SK-N-SH (cell line): ENCODE measurements at regions not wholly inside any gene's neighbourhood (a gene's known extent, or its start where the extent isn't known, plus 50 kb on each side); places are given as distances from the start of the nearest gene placed in this dataset.

ENCODE experiments used
- CTCF ChIA-PET: fragments of 300-600, 350-600 bp; formaldehyde crosslinking; extraction: SDS; loops from one replicate; lab custom pipeline; 2021; lab: Yijun Ruan, JAX
- POLR2A ChIA-PET: fragments of 350-600 bp; sonication (Branson Sonifier 250); formaldehyde crosslinking; extraction: SDS; loops from one replicate; lab custom pipeline; 2020; ENCODE audit warnings: antibody characterized with exemption, inconsistent platforms; lab: Yijun Ruan, JAX
- DNase-seq: peaks from one replicate; pipeline ENCODE4 v3.0.0; 2012
- H2AFZ ChIP-seq: fragments of 200-600 bp; sonication (generic); 2 replicates; pipeline ENCODE4 v1.8.1; 2016; ENCODE audit warnings: antibody characterized with exemption, mild to moderate bottlenecking, low read depth
- H3F3A ChIP-seq: fragments of 200-600 bp; sonication (generic); replicated peaks from 2 replicates; pipeline ENCODE3; 2016; ENCODE audit warnings: antibody characterized with exemption, mild to moderate bottlenecking; ENCODE audit not compliant: insufficient read depth
- H3K27ac ChIP-seq, 2 experiments: fragments of 200-500 bp in 1 of 2; fragments of 200-600 bp in 1 of 2; sonication (Bioruptor generic) in 1 of 2; sonication (generic), shearing (Covaris generic) in 1 of 2; 2 replicates each; pipeline versions ENCODE4 v1.5.1 to v1.6.1; 2014 to 2016; ENCODE audit warnings: low read depth in 2 of 2, inconsistent platforms in 1 of 2, low read length in 1 of 2, mild to moderate bottlenecking in 1 of 2, mixed read lengths in 1 of 2
- H3K27me3 ChIP-seq: fragments of 200-600 bp; sonication (generic), shearing (Covaris generic); 2 replicates; pipeline ENCODE4 v1.6.1; 2016; ENCODE audit warnings: mixed run types; ENCODE audit not compliant: insufficient read depth
- H3K36me3 ChIP-seq, 2 experiments: fragments of 200-500 bp in 1 of 2; fragments of 200-600 bp in 1 of 2; sonication (Bioruptor generic) in 1 of 2; sonication (generic) in 1 of 2; replicated peaks in 1 of 2; 2 replicates each; pipeline versions ENCODE3 to v1.5.1; 2014 to 2016; ENCODE audit warnings: low read length in 1 of 2, mild to moderate bottlenecking in 1 of 2; ENCODE audit not compliant: insufficient read depth in 2 of 2, control insufficient read depth in 1 of 2
- H3K4me1 ChIP-seq, 2 experiments: fragments of 200-500 bp in 1 of 2; fragments of 200-600 bp in 1 of 2; sonication (Bioruptor generic) in 1 of 2; sonication (generic), shearing (Covaris generic) in 1 of 2; 2 replicates each; pipeline versions ENCODE4 v1.5.1 to v1.6.1; 2014 to 2016; ENCODE audit warnings: low read depth in 1 of 2, low read length in 1 of 2, mixed run types in 1 of 2; ENCODE audit not compliant: insufficient read depth in 2 of 2, control insufficient read depth in 1 of 2
- H3K4me2 ChIP-seq: fragments of 200-600 bp; sonication (generic), shearing (Covaris generic); 2 replicates; pipeline ENCODE4 v1.6.1; 2017; ENCODE audit warnings: mixed run types
- H3K4me3 ChIP-seq, 2 experiments: fragments of 200-500 bp in 1 of 2; fragments of 200-600 bp in 1 of 2; sonication (Bioruptor generic) in 1 of 2; sonication (generic), shearing (Covaris generic) in 1 of 2; 2 replicates each; pipeline versions ENCODE4 v1.5.1 to v1.8.1; 2014 to 2016; ENCODE audit warnings: low read depth in 2 of 2, inconsistent platforms in 1 of 2, low read length in 1 of 2, mild to moderate bottlenecking in 1 of 2, mixed read lengths in 1 of 2, moderate library complexity in 1 of 2
- H3K79me2 ChIP-seq: fragments of 200-600 bp; sonication (generic); 2 replicates; pipeline ENCODE4 v1.8.1; 2017; ENCODE audit warnings: mild to moderate bottlenecking; ENCODE audit not compliant: insufficient read depth
- H3K9ac ChIP-seq: fragments of 200-600 bp; sonication (generic); 2 replicates; pipeline ENCODE4 v1.6.1; 2017; ENCODE audit warnings: mixed run types
- H3K9me2 ChIP-seq: fragments of 200-600 bp; sonication (generic); 2 replicates; pipeline ENCODE4 v1.6.1; 2017; ENCODE audit warnings: mixed run types
- H3K9me3 ChIP-seq: fragments of 200-600 bp; sonication (generic); 2 replicates; pipeline ENCODE4 v1.6.1; 2017; ENCODE audit warnings: mixed run types, mild to moderate bottlenecking, moderate library complexity
- H4K20me1 ChIP-seq: fragments of 200-600 bp; sonication (generic); 2 replicates; pipeline ENCODE4 v1.6.1; 2017; ENCODE audit warnings: mild to moderate bottlenecking, mixed run types; ENCODE audit not compliant: insufficient read depth
- CHD2 ChIP-seq: fragments of 150-350 bp; IDR thresholded peaks from 2 replicates; pipeline ENCODE4 v1.6.1; 2018; ENCODE audit warnings: low read length; ENCODE audit not compliant: partially characterized antibody
- CTCF ChIP-seq: fragments of 200-600 bp; sonication (generic); IDR thresholded peaks from 2 replicates; pipeline ENCODE4 v1.6.1; 2017; ENCODE audit warnings: antibody characterized with exemption, mild to moderate bottlenecking, moderate library complexity
- ELF1 ChIP-seq: IDR thresholded peaks from 2 replicates; pipeline ENCODE4 v1.4.0; 2012
- EP300 ChIP-seq, 2 experiments: IDR thresholded peaks; 2 replicates each; pipeline versions ENCODE4 v1.4.0 to v1.6.1; 2012; ENCODE audit warnings: borderline replicate concordance in 1 of 2, low read depth in 1 of 2, low read length in 1 of 2
- FOSL2 ChIP-seq: IDR thresholded peaks from 2 replicates; pipeline ENCODE4 v1.4.0; 2012; ENCODE audit warnings: low read depth, mild to moderate bottlenecking, moderate library complexity, borderline replicate concordance
- FOXJ3 ChIP-seq: sonication (generic); formaldehyde crosslinking; IDR thresholded peaks from 2 replicates; pipeline ENCODE4 v1.5.1; 2020; ENCODE audit warnings: mild to moderate bottlenecking, missing genetic modification reagents
- FOXM1 ChIP-seq: IDR thresholded peaks from 2 replicates; pipeline ENCODE4 v1.4.0; 2012; ENCODE audit warnings: low read depth, mild to moderate bottlenecking
- GABPA ChIP-seq: IDR thresholded peaks from 2 replicates; pipeline ENCODE4 v1.4.0; 2012; ENCODE audit warnings: low read depth, mild to moderate bottlenecking
- IRF3 ChIP-seq: fragments of 150-350 bp; IDR thresholded peaks from 2 replicates; pipeline ENCODE4 v1.6.1; 2016; ENCODE audit warnings: mild to moderate bottlenecking, low read depth, low read length
- MAX ChIP-seq: IDR thresholded peaks from 2 replicates; pipeline ENCODE4 v1.4.0; 2012; ENCODE audit warnings: low read depth
- MEF2A ChIP-seq: IDR thresholded peaks from 2 replicates; pipeline ENCODE4 v1.4.0; 2012; ENCODE audit warnings: low read depth, borderline replicate concordance
- NRF1 ChIP-seq: IDR thresholded peaks from 2 replicates; pipeline ENCODE4 v1.6.1; 2012; ENCODE audit warnings: low read depth, mild to moderate bottlenecking, low read length
- PBX3 ChIP-seq: IDR thresholded peaks from 2 replicates; pipeline ENCODE4; 2012
- POLR2AphosphoS5 ChIP-seq: IDR thresholded peaks from 2 replicates; pipeline ENCODE4 v1.6.1; 2012; ENCODE audit warnings: low read depth, low read length
- RAD21 ChIP-seq: IDR thresholded peaks from 2 replicates; pipeline ENCODE4 v1.6.1; 2012; ENCODE audit warnings: mild to moderate bottlenecking, low read length
- RXRA ChIP-seq: IDR thresholded peaks from 2 replicates; pipeline ENCODE4 v1.4.0; 2012; ENCODE audit warnings: low read depth, mild to moderate bottlenecking, borderline replicate concordance
- TCF12 ChIP-seq: IDR thresholded peaks from 2 replicates; pipeline ENCODE4 v1.4.0; 2012
- USF2 ChIP-seq: fragments of 150-350 bp; IDR thresholded peaks from 2 replicates; pipeline ENCODE4 v1.6.1; 2017; ENCODE audit warnings: antibody characterized with exemption, low read length, low read depth, borderline replicate concordance
- YY1 ChIP-seq: IDR thresholded peaks from 2 replicates; pipeline ENCODE4 v1.4.0; 2012; ENCODE audit warnings: low read depth, mild to moderate bottlenecking
- ZBTB33 ChIP-seq: IDR thresholded peaks from 2 replicates; pipeline ENCODE4 v1.4.0; 2012; ENCODE audit warnings: low read depth, borderline replicate concordance
- WGBS: methylation state at CpG from one replicate; pipeline ENCODE4 v1.1.6; 2017; ENCODE audit warnings: low lambda C conversion rate; 5-methylcytosine and 5-hydroxymethylcytosine counted together

- Histone ChIP-seq H2AFZ (no peak overlapping the region), H3K9me3 (no peaks in the 10 kb centered on the region), H3K4me3 (no peak overlapping the region), H3K36me3 (no peaks in the 10 kb centered on the region), H3K27ac (no peak overlapping the region), H3K27me3 (no peaks in the 10 kb centered on the region), H3K4me2 (no peak overlapping the region), H4K20me1 (no peaks in the 10 kb centered on the region), H3K9ac (no peak overlapping the region), H3F3A (no peaks in the 10 kb centered on the region), H3K79me2 (no peaks in the 10 kb centered on the region), H3K4me1 (no peaks in the 10 kb centered on the region), H3K9me2 (no peaks in the 10 kb centered on the region)
- POLR2A ChIA-PET, result no interaction called here
- CTCF ChIA-PET, result interaction anchor here (0.7 kb wide), 2 partner anchors 210 to 601 kb away, joined by 3 read pairs; no protein-coding TSS in a partner anchor
- TF ChIP-seq TCF12 (no peak), RAD21 (no peak), ZBTB33 (no peak), FOXM1 (no peak), FOSL2 (no peak), FOXJ3 (CRISPR knock-in tag) (no peak), IRF3 (no peak), CHD2 (no peak), PBX3 (no peak), ELF1 (no peak), POLR2AphosphoS5 (no peak), GABPA (no peak), RXRA (no peak), NRF1 (no peak)
- DNase-seq, result no peak
Observed at GRCh38 chr2:106704798-106705197, 181.2 kb downstream of the ST6GAL2 start.

GRCh38 chr2:106705877-106706276 is 180.1 kb downstream of the ST6GAL2 start:
- Histone ChIP-seq H3K9ac (no peak overlapping the region), H3K9me3 (no peaks in the 10 kb centered on the region), H2AFZ (no peak overlapping the region), H3K79me2 (no peaks in the 10 kb centered on the region), H4K20me1 (no peaks in the 10 kb centered on the region), H3K4me1 (no peaks in the 10 kb centered on the region), H3K27ac (no peak overlapping the region), H3K4me3 (no peak overlapping the region)
- ChIA-PET CTCF (interaction anchor here (0.6 kb wide), 1 partner anchor 20 kb away, joined by 3 read pairs; no protein-coding TSS in a partner anchor), POLR2A (no interaction called here)
- DNase-seq, result no peak
- TF ChIP-seq YY1, result no peak
- TF ChIP-seq MAX, result no peak
- TF ChIP-seq CTCF, result no peak
- no peak for TF ChIP-seq USF2
- TF ChIP-seq GABPA, result no peak
- no peak for TF ChIP-seq MEF2A
- no peak for TF ChIP-seq EP300 (IDR thresholded peaks at IDR 0.05; ENCODE audit: borderline replicate concordance in 1 of 2, low read depth in 1 of 2, low read length in 1 of 2)
- no peak for TF ChIP-seq FOXM1
- TF ChIP-seq, all 33 proteins: peak for 0
- H3K36me3 ChIP-seq, result no peaks in the 10 kb centered on the region
- no peaks in the 10 kb centered on the region for H3K27me3 ChIP-seq
- no peaks in the 10 kb centered on the region for H3F3A ChIP-seq
- WGBS, result 12% methylated on average over 1 of the region's 1 CpG
- H3K9me2 ChIP-seq, result no peaks in the 10 kb centered on the region
- no peak overlapping the region for H3K4me2 ChIP-seq
